DOHH2 (cell line): ENCODE measurements at regions not wholly inside any gene's neighbourhood (a gene's known extent, or its start where the extent isn't known, plus 50 kb on each side); places are given as distances from the start of the nearest gene placed in this dataset.

Experiments used
- EZH2phosphoT487 ChIP-seq: fragments of 200-600 bp; sonication (generic); IDR thresholded peaks from 2 replicates; pipeline ENCODE4 v1.6.1; 2017; ENCODE audit warnings: borderline replicate concordance, mild to moderate bottlenecking, antibody characterized with exemption, low read length, moderate library complexity, mixed read lengths
- TF ChIP-seq, protein P1 (sequence below): fragments of 200-600 bp; sonication (generic); IDR thresholded peaks from one replicate; pipeline ENCODE4 v1.5.1; 2014; ENCODE audit warnings: antibody characterized with exemption, mild to moderate bottlenecking, low read depth, low read length; ENCODE audit not compliant: poor library complexity, severe bottlenecking

DNA sequence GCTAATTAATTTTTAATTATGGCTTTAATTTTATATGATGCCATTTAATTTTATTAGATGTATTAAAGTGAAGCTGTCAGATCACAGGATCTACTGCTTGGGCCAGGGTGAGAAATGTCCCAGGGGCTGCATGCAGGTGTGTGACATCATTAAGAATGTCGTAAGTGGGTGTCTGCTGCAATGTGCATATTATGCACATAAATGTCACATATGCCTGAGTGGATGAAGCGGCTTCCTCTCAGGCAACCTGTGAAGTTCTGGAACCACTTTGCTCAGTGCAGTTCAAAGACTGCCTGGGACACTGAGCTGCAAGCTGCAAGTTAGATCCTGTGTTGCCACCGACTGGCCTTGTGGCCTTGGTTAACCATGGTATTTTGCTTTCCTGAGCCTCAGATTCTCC, 355.0 kb downstream of the UQCRFS1 start:
- TF ChIP-seq, protein P1, sequence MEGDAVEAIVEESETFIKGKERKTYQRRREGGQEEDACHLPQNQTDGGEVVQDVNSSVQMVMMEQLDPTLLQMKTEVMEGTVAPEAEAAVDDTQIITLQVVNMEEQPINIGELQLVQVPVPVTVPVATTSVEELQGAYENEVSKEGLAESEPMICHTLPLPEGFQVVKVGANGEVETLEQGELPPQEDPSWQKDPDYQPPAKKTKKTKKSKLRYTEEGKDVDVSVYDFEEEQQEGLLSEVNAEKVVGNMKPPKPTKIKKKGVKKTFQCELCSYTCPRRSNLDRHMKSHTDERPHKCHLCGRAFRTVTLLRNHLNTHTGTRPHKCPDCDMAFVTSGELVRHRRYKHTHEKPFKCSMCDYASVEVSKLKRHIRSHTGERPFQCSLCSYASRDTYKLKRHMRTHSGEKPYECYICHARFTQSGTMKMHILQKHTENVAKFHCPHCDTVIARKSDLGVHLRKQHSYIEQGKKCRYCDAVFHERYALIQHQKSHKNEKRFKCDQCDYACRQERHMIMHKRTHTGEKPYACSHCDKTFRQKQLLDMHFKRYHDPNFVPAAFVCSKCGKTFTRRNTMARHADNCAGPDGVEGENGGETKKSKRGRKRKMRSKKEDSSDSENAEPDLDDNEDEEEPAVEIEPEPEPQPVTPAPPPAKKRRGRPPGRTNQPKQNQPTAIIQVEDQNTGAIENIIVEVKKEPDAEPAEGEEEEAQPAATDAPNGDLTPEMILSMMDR = no peak
- TF ChIP-seq EZH2phosphoT487 = no peak
